ENCODE measurements at regions not wholly inside any gene's neighbourhood (a gene's known extent, or its start where the extent isn't known, plus 50 kb on each side); places are given as distances from the start of the nearest gene placed in this dataset.

GRCh38 chr2:128867936-128868636, 549.4 kb upstream of the HS6ST1 start:
- Histone ChIP-seq H3K27me3 (ENCODE audit: insufficient read depth, low read depth) (no peaks in the 10 kb centered on the region), H3K79me2 (ENCODE audit: insufficient read depth, low read depth) (no peaks in the 10 kb centered on the region)
- no peak for TF ChIP-seq CTCF (conservative IDR thresholded peaks at IDR 0.05; ENCODE audit: low read depth, low read length)

GRCh38 chr2:128868686-128869551, 550.3 kb upstream of the HS6ST1 start:
- Histone ChIP-seq H3K9ac (no peak overlapping the region), H3K4me1 (ENCODE audit: low read depth, poor library complexity, severe bottlenecking) (no peaks in the 10 kb centered on the region), H3K36me3 (ENCODE audit: insufficient read depth) (no peaks in the 10 kb centered on the region), H2AFZ (ENCODE audit: low read depth) (no peak overlapping the region), H3K4me2 (no peak overlapping the region), H4K20me1 (ENCODE audit: insufficient read depth) (no peaks in the 10 kb centered on the region), H3K27ac (no peak overlapping the region), H3K79me2 (ENCODE audit: insufficient read depth, low read depth) (no peaks in the 10 kb centered on the region), H3K27me3 (ENCODE audit: insufficient read depth, low read depth) (no peaks in the 10 kb centered on the region), H3K4me3 (IDR thresholded peaks at IDR 0.05; ENCODE audit: insufficient read depth, low read depth, low read length) (no peak overlapping the region)
- TF ChIP-seq CTCF (conservative IDR thresholded peaks at IDR 0.05; ENCODE audit: low read depth, low read length) = no peak

More at GRCh38 chr2:128867936-128868636, 549.4 kb upstream of the HS6ST1 start:
- no peak overlapping the region for H3K4me3 ChIP-seq (IDR thresholded peaks at IDR 0.05; ENCODE audit: insufficient read depth, low read depth, low read length)
- H3K4me2 ChIP-seq = no peak overlapping the region
- H2AFZ ChIP-seq (ENCODE audit: low read depth) = no peak overlapping the region
- H3K27ac ChIP-seq = no peak overlapping the region
- H4K20me1 ChIP-seq (ENCODE audit: insufficient read depth) = no peaks in the 10 kb centered on the region
- no peaks in the 10 kb centered on the region for H3K36me3 ChIP-seq (ENCODE audit: insufficient read depth)
- no peak overlapping the region for H3K9ac ChIP-seq
- no peaks in the 10 kb centered on the region for H3K4me1 ChIP-seq (ENCODE audit: low read depth, poor library complexity, severe bottlenecking)

- H3K79me2 ChIP-seq (ENCODE audit: insufficient read depth, low read depth) = no peaks in the 10 kb centered on the region
- TF ChIP-seq CTCF (conservative IDR thresholded peaks at IDR 0.05; ENCODE audit: low read depth, low read length) = no peak
- no peaks in the 10 kb centered on the region for H3K4me1 ChIP-seq (ENCODE audit: low read depth, poor library complexity, severe bottlenecking)
- H3K27ac ChIP-seq = no peak overlapping the region
- no peaks in the 10 kb centered on the region for H3K27me3 ChIP-seq (ENCODE audit: insufficient read depth, low read depth)
- no peak overlapping the region for H3K4me3 ChIP-seq (IDR thresholded peaks at IDR 0.05; ENCODE audit: insufficient read depth, low read depth, low read length)
- H2AFZ ChIP-seq (ENCODE audit: low read depth) = no peak overlapping the region
- H3K4me2 ChIP-seq = no peak overlapping the region
- H4K20me1 ChIP-seq (ENCODE audit: insufficient read depth) = no peaks in the 10 kb centered on the region
- no peaks in the 10 kb centered on the region for H3K36me3 ChIP-seq (ENCODE audit: insufficient read depth)
- no peak overlapping the region for H3K9ac ChIP-seq
Measured at GRCh38 chr2:128874608-128875007, 555.9 kb upstream of the HS6ST1 start.

- Histone ChIP-seq H3K4me1 (ENCODE audit: low read depth, poor library complexity, severe bottlenecking) (no peaks in the 10 kb centered on the region), H3K4me2 (no peak overlapping the region), H3K79me2 (ENCODE audit: insufficient read depth, low read depth) (no peaks in the 10 kb centered on the region), H3K9ac (no peak overlapping the region), H3K36me3 (ENCODE audit: insufficient read depth) (no peaks in the 10 kb centered on the region), H4K20me1 (ENCODE audit: insufficient read depth) (no peaks in the 10 kb centered on the region), H3K27me3 (ENCODE audit: insufficient read depth, low read depth) (no peaks in the 10 kb centered on the region), H3K4me3 (IDR thresholded peaks at IDR 0.05; ENCODE audit: insufficient read depth, low read depth, low read length) (no peak overlapping the region), H2AFZ (ENCODE audit: low read depth) (no peak overlapping the region), H3K27ac (no peak overlapping the region)
- no peak for TF ChIP-seq CTCF (conservative IDR thresholded peaks at IDR 0.05; ENCODE audit: low read depth, low read length)
Measured at GRCh38 chr2:128876986-128877983, 558.6 kb upstream of the HS6ST1 start.

All from KMS-11 (cell line).